Stimulated activated CD8-positive, alpha-beta memory T cell treated with anti-CD3 and anti-CD28 coated beads, Interleukin-2, amount 100 ng/mL, for 48 hours (primary cell): ENCODE measurements at regions not wholly inside any gene's neighbourhood (a gene's known extent, or its start where the extent isn't known, plus 50 kb on each side); places are given as distances from the start of the nearest gene placed in this dataset.
"Not testable (repeated sequence)": the region's sequence is repeated elsewhere in the genome, so short reads cannot be mapped to it uniquely, and the experiment has no call there.

ENCODE experiments used
- DNase-seq, 2 donors: peaks; one replicate each; pipeline ENCODE4 v3.0.0-alpha.2; 2020; ENCODE audit warnings: low read depth in 2 of 2

DNA sequence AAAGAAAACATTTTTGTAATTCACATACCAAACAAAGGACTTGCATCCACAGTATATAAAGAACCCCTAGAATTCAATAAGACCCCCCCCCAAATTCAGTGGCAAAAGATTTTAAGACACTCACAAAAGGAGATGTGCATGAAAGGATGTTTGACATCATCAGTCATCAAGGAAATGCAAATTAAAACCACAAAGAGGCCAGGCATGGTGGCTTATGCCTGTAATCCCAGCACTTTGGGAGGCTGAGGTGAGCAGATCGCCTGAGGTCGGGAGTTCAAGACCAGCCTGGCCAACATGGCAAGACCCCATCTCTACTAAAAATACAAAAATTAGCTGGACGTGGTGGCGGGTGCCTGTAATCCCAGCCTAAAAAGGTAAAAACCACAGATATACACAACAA is 61.3 kb downstream of the AIPL1 start:
- not testable (repeated sequence) for DNase-seq

DNA sequence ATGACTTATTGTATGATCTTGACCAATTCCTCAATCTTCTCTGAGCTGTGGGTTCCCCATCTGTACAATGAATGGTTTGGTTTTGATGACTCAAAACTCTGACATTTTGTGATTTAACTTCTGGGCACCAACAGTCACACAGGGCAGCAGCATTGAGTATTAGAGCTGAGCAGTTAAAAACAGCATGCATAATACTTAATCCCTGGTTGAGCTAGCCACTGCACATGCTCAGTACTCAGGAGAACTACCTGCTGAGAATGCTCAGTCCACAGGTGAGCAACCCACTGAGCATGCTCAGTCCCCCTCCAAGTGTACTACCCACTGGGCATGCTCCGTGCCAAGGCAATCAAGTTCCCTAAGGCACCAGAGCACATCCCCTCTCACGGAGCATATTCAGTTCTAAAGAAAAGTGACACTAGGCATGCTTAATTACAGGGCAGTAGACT is 68.7 kb downstream of the AIPL1 start:
- DNase-seq, result no peak

DNA sequence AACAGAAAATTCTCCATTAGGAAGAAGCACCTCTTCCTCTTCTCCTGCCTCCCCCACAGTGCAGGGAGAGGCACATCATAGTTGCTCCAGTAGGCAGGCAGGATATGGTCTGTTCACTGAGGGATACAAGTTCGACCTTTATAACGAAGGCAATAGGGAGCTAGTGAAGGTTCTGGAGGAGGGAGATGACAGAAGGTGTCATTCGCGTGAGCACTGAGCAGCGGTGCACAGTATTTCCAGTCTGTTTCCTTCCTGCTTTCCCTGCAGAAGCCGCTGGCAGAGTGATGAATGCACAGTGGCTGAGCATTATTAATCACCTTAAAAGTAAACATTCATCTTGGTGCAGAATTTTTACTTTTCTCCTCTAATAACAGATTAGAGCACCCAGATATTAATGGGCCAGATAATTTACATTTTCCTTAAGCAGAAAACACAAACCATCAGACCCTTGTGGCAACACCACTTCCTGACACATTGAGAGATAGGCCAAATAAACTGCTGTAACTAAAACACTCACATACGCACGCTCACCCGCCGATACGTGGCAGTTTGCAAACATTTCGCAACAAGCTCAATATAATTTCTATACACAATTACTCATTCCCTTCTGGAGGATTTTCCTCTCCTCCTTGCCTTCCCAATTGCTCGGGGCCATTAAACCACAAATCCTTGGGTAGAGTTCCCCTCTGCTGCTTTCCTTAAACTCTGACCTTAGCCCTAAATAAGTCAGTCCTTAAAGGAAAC is 69.5 kb downstream of the AIPL1 start:
- DNase-seq, result no peak

DNA sequence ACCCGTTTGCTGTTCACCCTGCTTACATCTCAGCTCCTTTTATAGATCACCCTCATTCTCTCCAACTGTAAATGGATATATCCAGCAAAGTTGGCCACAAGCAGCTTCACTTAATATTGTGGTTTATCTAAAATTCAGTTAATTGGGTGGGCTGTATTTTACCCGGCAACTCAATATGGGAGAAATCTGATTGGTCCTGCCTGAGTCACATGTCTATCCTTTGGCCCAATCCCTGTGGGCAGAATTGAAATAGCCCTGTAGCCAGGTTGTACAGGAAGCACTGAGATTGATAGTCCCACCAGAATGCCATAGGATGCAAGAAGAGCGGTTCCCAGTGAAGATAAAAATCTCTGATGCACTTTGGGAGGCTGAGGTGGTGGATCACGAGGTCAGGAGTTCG is 73.2 kb downstream of the AIPL1 start:
- no peak for DNase-seq

DNA sequence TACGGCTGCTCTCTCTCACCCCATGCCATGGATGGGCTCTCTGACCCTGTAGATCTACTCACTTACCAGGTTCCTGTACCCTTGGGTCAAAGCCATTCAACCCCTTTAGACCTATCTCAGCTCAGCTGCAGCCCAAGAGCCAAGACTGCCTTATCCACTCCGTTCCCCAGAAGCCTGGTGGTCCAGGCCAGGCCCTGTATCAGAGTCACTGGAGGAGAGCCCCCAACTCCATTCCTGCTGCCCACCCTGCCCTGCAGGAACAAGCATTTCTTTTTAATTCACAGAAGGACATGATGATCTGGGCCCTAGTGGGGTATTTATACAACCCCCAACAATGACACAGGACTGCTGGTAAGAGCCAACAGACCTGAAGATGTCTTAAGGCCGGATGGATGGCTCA is 76.8 kb downstream of the AIPL1 start:
- no peak for DNase-seq

DNA sequence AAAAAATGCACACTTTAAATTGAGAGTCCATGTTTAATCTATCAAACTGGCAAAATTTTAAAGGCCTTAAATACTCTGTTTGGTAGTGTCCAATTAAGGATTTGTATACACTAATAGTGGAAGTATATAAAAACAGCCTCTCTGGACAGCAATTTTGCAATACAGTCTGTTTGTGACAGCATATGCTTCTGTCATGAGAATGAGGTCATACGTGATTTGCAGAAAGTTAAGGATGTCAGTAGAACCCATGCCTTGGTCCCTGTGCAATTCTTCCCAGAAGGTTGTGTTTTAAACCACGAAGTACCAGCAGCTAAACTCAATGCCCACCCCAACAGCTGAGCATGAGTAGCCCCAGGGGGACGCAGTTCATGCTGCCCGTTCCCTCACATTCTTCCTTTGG is 78.4 kb downstream of the AIPL1 start:
- DNase-seq, result no peak

DNA sequence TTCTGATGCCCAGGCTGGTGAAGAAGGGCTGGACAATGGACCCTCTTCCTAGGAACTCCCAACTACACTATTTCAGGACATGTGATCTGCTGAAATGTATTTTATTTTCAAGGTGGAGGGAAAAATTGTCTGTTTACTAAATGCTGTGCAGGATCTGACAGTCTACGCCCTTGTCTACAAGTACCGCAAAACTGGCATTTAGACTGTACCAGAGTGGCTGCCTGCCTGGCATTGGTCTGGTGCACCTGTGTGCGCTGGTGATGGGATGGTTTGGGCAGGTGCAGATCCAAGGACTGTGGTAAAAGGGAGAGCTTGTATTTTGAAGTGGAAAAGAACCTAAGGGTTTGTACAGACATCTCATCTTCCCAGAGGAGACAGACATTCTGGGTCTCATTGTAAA is 79.7 kb downstream of the AIPL1 start:
- DNase-seq, result no peak

DNA sequence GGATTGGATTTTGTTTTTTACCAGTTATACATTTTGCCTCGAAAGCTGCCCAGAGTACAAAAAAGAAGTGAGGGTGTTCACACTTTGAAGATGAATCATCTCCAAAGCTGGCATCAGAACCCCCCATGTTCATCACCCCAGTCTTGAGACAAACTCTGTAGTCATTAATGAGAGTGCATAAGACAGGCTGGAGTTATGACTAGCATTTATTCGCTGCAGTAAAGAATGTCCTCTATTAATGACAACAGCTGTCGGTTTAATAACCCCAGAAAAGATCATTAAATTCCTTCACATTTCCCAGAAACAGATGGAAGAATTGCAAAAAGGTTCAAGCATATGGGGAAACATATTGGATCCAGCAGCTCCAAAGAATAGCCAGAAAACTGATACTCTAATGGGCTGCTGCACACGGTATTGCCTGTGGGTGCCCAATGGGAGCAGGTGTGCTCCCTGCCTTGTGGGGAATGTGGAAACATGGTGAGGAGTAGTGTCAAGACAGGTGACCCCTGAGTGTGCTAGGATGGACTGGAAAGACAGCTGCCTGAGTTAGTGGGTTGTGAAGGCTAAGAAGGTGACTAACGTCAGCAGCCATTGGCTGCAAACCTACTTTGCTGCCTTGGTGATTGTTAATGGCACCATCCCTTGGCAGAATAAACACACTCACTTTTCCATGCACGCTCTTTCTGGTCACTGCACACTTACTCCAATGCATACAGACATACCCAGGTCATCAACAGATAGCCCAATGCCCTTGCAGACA is 81.9 kb downstream of the AIPL1 start:
- DNase-seq, result no peak

DNA sequence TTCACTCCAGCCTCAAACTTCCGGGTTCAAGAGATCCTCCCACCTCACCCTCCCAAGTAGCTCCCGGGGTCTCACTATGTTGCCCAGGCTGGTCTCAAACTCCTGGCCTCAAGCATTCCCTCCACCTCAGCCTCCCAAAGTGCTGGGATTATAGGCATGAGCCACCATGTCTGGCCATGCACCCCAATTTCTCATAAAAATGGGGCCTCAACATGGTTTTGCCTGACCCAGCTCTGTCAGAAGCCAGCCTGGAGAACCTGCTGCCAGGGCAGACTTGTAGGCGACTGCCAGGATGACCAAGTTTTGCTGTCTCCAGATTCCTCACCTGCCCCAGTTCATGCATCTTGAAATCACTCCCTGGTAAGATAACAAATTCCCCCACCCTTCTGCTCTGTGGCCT is 82.9 kb downstream of the AIPL1 start:
- DNase-seq, result no peak

DNA sequence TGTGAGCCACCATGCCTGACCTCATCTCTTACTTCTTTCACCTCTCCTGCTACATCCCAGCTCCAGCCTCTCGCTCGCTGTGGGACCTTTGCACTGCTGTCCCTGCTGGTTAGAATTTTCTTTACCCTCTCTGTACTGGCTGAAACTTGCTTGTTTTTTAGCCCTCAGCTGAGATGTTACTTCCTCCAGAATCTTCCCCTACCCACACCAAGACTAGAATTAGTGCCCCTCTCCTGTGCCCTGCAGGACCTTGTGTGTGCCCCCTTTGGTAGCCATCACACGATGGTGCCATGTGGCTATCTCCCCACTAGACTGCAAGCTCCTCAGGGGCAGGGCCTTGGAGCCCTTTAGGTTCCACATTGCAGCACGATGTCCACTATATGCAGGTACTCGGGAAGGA is 84.1 kb downstream of the AIPL1 start:
- no peak for DNase-seq

DNA sequence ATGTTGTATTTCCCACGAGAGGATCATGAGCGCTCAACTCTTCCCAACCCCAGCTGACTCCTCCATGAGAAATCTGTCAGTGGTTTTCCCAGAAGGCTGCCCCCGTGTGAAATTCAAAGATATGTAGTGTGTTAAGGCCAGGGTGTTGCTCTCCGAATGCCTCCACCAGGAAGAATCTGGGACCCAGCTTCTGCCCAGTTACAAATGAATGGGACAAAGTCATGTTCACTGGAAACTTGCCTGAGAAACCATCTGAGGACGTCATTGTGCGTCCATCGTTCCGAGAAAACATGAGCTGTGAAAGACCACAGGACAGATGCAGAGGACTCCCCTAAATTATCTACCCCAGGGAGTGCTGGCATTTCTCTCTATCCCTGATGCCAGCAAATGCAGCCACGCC is 86.0 kb downstream of the AIPL1 start:
- no peak for DNase-seq

DNA sequence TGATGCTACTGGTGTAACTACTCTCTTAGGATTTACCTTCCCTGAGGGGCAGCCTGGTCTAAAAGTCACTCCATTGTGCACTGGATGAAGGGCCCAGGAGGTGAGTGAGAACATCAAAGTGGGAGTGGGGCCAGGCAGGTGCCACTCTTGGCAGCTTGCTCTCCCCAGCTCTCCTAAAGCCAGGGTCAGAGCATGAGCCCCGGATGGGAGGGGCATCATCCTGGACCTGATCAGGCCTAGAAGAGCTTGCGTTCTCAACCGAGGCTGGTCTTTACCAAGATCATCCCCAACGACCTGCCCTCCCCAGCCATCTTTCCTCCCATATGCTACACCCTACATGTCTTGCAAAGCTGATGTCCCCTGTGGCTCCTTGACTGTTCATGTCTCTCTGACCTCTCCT is 87.1 kb downstream of the AIPL1 start:
- DNase-seq, result no peak

DNA sequence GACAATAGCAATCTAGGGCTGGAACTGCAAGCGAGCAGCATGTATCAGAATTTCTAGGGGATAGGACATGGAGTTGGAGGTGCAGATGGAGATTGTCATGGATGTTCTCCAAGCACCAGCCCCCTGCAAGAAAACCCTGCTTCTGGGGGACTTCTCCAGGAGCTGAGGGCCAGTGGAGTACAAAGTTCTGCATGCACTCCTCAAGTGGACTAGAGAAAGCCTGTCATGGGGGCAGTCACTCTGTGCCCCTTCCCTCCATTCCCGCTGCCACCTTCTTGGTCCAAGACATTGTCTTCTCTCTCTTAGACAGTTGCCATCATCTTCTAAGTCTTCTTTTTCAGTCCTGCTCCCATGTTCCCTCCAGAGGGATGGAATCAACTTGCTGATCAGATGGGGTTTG is 87.9 kb downstream of the AIPL1 start:
- DNase-seq, result no peak

DNA sequence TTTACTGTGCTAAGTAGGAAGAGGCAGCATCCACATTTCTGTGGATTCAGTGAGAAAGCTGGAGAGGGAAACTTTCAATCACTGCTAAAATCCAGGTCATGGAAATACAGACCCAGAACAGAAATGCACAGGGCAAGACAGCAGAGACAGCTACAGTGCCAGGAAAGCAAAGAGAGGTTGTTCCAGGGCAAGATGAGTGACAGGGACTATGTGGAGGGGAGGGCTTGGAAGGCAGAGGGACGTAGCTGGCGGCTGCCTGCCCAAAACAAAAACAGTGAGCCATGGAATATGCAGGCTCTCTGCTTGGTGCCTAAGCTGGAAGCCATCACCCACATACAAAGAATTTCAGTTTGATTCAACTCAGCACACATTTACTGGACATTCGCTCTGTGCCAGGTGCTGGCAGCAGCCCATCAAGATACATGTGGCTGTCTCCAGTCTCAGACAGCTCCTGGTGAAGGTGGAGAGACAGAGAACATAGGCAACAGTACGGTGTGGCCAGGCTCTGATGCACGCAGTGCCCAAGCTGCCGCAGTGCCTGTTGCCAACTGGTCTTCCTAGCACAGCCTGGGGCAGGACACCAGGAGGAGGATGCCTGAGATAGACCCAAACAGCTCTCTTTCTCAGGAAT is 88.7 kb downstream of the AIPL1 start:
- no peak for DNase-seq

DNA sequence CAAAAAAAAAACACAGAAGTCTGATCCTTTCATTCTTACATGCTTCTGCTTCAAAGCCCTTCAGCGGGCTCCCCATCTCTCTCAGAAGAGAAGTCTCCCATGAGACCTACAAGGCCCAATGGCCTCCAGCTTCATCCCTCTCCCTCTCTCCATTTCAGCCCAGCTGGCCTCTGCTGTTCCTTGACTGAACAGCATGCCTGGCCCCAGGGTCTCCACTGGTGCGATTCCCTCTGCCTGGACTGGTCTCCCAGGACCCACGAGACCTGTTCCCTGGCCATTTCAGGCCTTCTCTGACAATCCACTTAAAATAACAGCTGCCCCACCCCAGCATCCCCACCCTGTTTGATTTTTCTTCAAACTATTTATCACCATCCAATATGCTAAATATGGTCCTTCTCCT is 91.2 kb downstream of the AIPL1 start:
- no peak for DNase-seq

DNA sequence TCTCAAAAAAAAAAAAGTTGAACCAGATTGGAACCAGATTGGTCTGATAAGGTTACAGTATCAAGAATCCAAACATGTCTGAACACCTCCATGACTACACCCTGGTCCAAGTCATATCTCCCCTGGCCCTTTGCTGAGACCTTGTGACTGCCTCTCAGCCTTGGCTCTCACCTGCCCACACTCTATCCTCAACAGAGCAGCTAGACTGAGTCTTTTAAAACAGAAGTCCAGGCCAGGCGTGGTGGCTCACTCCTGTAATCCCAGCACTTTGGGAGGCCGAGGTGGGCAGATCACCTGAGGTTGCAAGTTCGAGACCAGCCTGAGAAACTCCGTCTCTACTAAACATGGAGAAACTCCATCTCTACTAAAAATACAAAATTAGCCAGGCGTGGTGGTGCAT is 91.7 kb downstream of the AIPL1 start:
- no peak for DNase-seq

DNA sequence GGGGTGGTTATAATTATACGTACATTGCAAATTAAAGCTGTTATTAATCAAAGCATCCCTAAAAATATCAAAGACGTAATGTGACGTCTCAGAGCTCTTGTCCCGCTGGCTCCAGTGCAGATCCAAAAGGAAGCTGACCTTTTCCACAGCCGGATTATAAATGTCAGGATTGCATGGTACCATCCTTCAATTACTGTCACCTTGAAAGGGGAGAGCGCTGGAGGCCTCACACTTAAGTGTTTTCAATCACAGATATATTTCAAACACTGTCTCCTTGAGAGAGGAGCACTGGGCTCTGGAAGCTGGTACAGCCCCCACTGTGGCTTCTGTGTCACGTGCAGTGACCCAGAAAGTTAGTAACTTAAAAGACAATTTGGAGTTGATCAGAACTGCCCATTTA is 94.2 kb downstream of the AIPL1 start:
- DNase-seq, result no peak

DNA sequence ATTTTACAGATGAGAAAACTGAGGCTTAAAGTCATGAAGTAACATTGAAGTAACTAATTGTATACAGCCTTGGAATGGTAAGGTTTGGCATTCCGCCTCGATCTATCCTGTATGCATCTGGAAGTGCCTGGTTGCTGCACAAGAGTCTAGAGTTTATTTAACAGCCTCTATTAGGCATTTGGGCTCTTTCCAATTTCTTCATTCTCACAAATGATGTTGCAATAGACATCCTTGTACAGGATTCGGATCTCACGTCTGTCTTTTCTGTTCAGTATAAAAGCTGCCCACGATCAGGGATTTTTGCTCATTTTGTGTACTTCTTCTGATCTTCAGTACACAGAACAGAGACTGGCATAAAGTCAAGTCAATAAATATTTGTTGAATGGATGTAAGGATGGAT is 100.5 kb downstream of the AIPL1 start:
- DNase-seq, result no peak

DNA sequence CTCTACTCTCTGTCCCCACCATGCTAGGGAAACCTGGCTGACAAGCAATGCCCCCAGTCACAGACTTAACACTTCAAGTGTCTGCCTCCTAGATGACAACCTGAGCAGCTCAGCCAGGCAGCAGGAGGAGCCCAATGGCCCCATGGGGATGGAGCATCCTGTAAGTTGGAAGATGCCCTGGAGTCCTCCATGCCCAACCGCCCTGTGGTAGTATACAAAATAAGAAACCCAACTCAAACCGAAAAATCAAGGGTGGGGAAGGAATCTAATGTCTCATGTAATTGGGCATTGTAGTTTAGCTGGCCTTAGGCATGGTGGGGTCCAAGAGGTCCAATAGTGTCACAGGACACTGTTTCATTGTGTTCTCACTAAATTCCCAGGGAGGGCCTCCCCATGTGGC is 104.0 kb downstream of the AIPL1 start:
- no peak for DNase-seq

DNA sequence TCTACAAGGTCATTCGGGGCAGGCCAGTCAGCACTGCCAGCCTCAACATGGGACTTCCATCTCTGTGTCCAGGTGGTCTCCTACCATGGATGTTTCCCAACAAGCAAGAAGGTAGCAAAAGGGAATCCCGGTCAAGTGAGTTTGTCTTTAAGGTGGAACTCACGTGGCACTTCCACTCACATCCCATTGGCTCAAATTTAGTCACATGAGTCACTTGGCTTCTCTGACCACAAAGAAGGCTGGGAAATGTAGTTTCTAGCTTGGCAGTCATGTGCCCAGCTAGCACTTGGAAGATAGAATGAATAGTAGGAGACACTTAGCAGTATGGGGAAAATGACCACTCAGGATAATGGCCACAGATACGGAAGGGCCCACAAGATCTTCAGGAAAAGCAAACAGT is 106.6 kb downstream of the AIPL1 start:
- no peak for DNase-seq

DNA sequence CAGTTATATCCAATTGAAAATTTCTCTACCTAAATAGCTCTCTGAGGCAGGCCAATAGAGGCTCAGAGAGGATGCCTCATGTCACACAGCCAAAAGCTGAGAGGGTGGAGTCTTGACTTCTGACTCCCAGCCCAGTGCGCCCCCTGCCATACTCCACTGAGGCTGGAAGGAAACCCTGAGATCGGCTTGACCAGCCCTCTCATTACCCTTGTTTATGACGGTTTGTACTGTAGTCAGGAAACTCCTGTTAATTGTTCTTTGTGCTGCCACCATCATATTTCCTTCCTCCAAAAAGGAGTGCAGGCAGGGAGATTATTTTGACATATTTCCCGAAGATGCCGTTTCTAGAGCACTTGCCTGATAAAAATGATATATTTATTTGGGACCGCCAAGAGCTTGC is 107.9 kb downstream of the AIPL1 start:
- DNase-seq, result no peak

DNA sequence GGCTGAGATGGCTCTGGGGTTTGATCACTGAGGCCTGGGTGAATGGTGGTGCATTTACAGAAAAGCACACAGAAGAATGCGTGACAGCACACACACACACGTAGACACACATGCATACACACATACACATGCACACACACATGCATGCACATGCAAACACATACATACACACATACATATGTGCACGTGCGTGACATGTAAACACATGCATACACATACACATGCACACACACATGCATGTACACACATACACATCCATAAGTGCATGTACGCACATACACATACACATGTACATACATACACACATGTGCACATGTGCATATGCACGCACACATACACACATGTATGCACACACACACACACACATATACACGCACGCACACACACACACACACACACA is 108.4 kb downstream of the AIPL1 start:
- no peak for DNase-seq

DNA sequence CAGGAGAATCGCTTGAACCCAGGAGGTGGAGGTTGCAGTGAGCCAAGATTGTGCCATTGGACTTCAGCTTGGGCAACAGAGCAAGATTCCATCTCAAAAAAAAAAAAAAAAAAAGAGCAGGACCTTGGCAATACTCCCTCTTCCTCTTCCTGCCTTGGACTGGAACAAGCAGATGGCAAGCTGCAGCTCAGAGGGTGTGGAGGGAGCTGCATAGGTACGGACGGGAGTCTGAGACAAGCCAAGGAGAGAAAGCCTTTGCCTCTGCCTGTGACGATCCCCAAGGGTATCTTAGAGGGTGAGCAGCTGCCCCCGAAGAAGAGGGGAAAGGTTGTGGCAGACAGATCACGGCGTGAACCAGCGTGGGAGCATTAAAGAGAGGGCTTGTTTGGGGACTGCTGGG is 109.2 kb downstream of the AIPL1 start:
- no peak for DNase-seq
